GM12874 (cell line): ENCODE measurements at regions not wholly inside any gene's neighbourhood (a gene's known extent, or its start where the extent isn't known, plus 50 kb on each side); places are given as distances from the start of the nearest gene placed in this dataset.

ENCODE experiments used
- TF ChIP-seq, protein P1 (sequence below): IDR thresholded peaks from 2 replicates; pipeline ENCODE4 v1.5.1; 2011; ENCODE audit warnings: low read depth, mild to moderate bottlenecking, control low read depth, low read length, moderate library complexity; ENCODE audit not compliant: insufficient read depth

DNA sequence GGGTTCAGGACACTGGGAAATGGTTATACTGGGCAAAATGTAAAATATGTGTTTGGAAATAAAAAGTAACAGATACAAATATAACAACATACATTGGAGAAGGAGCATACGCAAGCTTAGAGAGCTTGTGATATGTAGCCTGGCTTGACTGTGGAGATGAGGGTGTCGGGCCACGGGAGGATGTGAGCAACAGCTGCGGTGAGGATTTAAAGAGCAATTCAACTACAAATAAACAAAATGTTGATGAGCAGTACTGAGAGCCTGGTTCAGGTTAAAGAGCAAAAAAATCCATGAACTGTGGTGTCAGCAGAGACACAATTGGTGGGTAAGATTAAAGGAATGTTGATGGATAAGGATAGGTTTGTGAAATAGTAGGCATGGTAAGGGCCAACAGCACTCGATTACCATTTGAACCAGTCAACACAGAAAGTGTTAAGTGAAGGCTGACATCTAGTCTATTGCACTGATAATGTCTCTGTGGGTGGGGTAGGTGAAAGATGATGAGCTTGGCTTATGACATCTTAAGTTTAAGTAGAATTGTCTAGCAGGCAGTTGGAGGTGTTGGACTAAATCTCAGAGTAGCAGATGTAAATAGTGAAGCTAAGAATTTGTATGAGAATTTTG, 723.2 kb downstream of the EPM2A start:
- TF ChIP-seq, protein P1, sequence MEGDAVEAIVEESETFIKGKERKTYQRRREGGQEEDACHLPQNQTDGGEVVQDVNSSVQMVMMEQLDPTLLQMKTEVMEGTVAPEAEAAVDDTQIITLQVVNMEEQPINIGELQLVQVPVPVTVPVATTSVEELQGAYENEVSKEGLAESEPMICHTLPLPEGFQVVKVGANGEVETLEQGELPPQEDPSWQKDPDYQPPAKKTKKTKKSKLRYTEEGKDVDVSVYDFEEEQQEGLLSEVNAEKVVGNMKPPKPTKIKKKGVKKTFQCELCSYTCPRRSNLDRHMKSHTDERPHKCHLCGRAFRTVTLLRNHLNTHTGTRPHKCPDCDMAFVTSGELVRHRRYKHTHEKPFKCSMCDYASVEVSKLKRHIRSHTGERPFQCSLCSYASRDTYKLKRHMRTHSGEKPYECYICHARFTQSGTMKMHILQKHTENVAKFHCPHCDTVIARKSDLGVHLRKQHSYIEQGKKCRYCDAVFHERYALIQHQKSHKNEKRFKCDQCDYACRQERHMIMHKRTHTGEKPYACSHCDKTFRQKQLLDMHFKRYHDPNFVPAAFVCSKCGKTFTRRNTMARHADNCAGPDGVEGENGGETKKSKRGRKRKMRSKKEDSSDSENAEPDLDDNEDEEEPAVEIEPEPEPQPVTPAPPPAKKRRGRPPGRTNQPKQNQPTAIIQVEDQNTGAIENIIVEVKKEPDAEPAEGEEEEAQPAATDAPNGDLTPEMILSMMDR, result no peak

DNA sequence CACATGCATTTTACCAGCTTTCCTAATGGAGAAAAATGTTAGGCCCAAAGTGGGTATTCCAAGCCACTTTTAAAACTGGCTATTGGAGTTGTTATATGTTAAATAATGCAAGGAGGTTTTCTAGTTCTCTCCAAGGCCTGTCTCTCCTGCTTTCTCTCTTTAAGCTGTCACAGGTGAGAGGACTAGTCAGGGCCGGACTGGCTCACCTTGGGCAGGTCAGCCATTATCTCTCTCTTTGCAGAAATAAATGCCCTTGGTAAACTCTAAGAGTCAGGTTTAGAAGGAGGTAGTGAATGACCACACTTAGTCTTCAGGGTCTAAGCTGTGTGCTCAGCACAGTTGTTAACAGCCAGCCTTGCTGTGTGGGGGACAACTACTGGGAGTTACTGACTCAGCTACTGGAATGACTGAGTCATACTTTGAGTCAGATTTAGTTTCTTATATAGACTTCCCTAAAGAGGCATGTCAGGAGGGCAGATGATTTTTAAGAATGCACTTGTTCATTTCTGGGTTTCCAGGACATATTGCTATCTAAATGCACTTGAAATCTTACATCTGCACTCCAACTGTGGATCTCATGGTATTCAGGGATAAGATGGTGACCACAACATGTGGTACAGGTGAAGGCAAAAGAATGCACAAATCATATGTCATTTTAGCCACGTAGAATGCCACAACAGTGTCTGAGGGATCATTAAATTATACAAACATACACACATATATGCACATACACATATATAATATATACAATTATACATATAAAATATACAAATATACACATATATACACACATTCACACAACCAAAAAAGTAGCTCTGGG, 719.4 kb downstream of the EPM2A start:
- TF ChIP-seq, protein P1, result no peak

DNA sequence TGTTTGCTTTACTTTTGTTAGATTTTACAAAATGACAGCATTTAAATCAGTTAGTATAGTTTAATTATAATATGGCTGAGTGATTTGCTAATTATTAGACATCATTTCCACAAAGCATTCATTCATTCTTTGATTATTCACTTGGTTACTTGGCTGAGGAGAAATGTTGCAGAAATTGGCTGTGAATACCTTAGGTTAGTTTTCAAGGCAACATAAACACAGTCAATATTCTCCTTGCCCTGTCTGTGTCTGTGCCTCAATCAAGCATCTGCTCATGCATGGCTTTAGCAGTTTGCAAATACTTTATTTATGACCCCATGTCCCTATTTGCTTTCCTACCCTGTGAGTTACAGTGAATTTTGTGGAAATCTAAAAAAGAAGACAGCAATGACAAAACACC, 718.3 kb downstream of the EPM2A start:
- TF ChIP-seq, protein P1, result no peak

DNA sequence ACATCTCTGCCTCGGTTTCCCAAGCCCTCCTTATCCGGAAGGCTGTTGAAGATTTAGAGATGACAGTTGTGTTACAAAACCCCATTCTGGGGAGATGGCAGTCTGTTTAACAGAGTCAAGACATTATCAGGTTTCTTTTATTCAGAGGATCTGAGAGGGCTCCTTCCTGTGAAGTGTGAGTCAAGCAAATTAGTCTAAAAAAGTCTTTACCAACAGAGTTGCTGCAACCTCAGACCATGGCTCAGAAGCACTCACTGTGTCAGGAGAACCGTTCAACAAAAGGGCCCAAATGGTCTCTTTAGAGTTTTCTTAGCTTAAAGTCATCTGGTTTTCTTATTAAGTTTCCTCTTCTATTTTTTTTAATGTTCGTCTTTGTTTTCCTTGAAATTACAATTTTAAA, 717.8 kb downstream of the EPM2A start:
- TF ChIP-seq, protein P1, result no peak

DNA sequence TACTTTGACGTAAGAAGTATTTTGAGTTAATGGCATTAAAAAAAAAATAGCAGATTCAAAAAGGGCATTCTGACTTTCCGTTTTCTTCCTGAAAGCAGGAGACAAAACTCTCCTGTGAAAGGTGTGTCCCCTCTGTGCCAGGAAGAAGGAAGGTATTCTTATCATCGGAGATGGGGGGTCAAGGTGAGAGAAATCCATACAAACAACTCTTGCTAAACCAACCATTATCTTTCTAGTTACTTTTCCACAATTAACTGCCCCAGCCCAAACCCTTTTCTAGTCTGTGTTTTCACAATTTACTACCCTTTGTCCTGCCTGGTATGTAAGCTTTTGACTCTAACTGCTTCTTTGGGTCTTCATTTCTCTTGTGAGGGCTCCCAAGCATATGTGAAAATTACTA, 717.3 kb downstream of the EPM2A start:
- TF ChIP-seq, protein P1, result no peak

DNA sequence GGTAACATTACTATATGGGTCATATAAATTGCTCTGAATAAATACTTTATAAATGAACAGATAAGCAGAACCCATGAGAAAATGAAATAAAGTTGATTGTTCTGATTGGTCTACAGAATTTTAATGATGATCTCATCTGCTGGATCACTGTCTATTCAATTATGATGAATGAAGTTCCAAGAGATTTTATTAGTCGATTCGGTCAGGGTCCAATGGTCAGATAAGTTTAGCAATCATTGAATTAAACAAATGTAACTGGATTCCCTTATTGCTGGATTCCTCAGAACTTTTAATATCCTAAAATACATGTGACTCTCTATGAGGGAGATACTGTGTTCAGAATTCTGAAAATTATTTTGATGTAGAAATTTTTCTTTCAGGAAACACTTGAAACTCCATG, 715.2 kb downstream of the EPM2A start:
- TF ChIP-seq, protein P1, result no peak

DNA sequence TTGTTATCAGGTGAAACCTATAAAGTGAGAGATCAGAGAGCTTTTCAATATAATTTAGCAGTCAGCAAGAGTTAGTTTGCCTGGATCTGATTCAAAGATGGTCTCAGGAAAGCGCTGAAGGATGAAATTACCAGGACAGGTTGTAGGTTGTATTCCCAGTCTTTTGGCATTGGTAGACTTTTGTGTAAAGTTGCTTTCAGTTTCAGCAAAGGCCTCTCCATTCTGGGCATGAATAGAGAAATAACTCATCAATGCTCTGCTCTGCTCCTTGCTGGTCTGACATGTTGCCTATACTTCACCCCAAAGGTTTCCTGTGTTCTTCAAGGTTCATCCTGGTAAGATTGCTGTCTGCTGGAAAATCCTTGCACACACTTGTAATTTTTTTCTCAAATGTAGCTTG, 714.8 kb downstream of the EPM2A start:
- TF ChIP-seq, protein P1, result no peak
